ENCODE measurements at regions not wholly inside any gene's neighbourhood (a gene's known extent, or its start where the extent isn't known, plus 50 kb on each side); places are given as distances from the start of the nearest gene placed in this dataset.

DNA sequence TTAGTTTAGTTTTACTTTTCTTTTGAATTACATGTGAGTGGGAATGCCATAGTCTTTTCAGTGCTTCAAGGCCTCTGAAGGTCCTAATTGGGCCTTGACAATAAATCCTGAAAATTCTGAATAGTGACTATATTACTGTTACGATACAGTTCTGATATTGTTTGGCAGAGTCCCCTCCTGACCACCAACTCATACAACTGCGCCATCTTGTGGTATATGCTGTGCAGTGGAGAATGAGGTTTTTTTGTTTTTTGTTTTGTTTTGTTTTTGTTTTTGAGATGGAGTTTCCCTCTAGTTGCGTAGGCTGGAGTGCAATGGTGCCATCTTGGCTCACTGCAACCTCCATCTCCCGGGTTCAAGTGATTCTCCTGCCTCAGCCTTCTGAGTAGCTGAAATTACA, 56.6 kb upstream of the CHRDL1 start:
- peak; percentile 12 for DNase-seq (ENCODE audit: low read depth)

DNA sequence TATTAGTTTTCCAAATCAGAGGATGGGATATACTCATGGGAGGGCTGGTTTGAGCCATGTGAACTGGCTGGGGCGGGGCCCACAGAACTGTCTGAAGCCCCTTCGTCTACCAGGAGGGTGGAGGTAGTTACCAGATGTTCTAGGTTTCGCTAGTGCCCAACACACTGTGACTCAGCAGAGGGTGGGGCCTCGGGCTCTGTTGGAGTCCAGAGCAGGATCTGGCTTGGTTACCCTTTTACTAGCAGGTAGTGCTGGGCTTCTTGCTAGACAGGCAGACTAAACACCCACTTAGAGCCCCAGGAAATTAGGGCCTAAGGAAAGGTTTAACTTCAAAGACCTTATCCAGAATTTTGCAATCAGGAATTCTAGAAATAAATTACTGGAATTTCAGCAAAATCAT, 56.2 kb upstream of the CHRDL1 start:
- peak; percentile 3 for DNase-seq (ENCODE audit: low read depth)

DNA sequence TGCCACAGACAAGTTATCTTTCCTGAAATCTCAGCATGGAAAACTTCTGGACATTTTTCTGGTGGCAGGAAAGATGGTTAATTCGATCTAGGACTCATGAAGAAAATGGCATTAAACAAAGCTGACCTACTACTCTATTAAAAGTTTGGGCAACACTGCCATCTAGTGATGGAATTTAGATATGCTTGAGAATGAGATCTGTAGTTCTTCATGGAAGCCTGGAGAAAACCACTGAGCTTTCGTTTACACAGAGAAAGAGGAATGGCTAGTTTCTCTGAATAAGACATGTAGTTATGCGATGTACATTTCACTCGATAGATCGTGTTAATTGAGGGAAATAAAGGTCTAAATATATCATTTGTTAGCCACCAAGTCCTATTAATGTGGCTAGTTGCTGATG, 51.7 kb upstream of the CHRDL1 start:
- DNase-seq (ENCODE audit: low read depth): peak; percentile 59

DNA sequence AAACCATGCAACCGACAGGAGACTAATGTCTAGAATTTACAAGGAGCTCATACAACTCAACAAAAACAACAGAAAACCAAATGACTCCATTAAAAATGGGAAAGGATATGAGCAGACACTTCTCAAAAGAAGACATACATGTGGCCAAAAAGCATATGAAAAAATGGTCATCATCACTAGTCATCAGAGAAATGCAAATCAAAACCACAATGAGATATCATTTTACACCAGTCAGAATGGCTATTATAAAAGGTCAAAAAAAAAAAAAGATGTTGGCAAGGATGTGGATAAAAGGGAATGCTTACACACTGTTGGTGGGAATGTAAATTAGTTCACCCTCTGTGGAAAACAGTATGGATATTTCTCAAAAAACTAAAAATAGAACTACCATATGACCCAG, 50.5 kb upstream of the CHRDL1 start:
- DNase-seq (ENCODE audit: low read depth): peak; percentile 7
